GM21737 (cell line): ENCODE measurements at regions not wholly inside any gene's neighbourhood (a gene's known extent, or its start where the extent isn't known, plus 50 kb on each side); places are given as distances from the start of the nearest gene placed in this dataset.

ENCODE experiments used
- ATAC-seq: cut with Tn5 transposase; IDR thresholded peaks from one replicate; pipeline ENCODE4 v1.9.1; 2021; ENCODE audit warnings: mild to moderate bottlenecking, moderate library complexity; ENCODE audit not compliant: unreplicated experiment

- no peak for ATAC-seq
Observed at GRCh38 chr2:236672606-236673005, 103.0 kb downstream of the ACKR3 start.

- no peak for ATAC-seq
Observed at GRCh38 chr2:236673126-236673822, 103.6 kb downstream of the ACKR3 start.

DNA sequence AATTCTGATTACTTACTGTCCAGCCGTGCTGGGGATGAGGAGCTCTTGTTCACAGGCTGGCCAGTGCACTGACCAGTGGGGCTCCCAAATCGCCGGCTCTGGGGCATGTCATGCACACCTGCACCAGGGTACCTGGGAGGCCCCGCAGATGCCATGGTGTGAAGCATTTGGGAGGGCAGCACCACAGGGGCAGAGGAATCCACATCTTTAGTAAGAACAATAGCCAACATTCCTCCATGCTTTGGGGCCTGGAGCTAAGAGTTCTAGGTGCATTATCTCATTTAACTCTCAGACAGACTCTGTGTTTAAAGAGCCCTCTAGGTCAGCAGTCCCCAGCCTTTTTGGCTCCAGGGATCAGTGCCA lies 104.2 kb downstream of the ACKR3 start:
- no peak for ATAC-seq

DNA sequence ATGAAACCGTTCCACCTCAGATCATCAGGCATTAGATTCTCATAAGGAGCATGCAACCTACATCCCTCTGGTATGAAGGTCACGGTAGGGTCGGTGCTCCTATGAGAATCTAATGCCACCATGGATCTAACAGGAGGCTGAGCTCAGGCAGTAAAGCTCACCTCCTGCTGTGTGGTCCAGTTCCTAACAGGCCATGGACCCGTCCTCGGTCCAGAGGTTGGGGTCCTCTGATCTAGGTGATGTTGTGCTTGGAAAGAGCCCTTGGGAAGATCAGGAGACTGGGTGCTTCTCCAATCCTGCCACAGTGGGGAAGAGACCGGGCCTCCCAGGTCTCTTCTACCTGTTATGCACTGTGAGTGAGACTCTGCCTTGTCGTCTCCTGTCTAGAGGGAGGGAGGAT lies 104.6 kb downstream of the ACKR3 start:
- ATAC-seq: no peak

DNA sequence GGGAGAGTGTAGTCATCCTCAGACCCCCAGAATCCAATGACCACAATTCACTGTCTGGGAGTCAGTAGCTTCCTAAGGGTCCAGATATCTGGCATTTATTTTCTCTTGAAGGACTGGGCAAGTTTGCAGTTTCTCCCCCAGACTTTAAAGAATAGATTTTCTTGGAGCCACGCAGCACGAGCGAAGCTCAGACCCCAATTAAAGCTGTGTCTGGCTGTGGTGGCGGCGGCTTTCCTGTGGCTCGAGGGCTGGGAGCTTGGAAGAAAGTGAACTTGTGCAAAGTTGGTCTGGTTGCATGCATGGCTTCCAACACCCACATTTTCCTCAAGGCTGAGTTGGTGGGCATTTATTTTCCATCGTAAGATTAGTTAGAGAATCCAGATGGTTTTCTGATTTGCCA lies 105.0 kb downstream of the ACKR3 start:
- ATAC-seq: no peak

GRCh38 chr2:236675051-236675450 lies 105.4 kb downstream of the ACKR3 start:
- ATAC-seq: no peak

- no peak for ATAC-seq
Observed at GRCh38 chr2:236675526-236675925, 105.9 kb downstream of the ACKR3 start.

DNA sequence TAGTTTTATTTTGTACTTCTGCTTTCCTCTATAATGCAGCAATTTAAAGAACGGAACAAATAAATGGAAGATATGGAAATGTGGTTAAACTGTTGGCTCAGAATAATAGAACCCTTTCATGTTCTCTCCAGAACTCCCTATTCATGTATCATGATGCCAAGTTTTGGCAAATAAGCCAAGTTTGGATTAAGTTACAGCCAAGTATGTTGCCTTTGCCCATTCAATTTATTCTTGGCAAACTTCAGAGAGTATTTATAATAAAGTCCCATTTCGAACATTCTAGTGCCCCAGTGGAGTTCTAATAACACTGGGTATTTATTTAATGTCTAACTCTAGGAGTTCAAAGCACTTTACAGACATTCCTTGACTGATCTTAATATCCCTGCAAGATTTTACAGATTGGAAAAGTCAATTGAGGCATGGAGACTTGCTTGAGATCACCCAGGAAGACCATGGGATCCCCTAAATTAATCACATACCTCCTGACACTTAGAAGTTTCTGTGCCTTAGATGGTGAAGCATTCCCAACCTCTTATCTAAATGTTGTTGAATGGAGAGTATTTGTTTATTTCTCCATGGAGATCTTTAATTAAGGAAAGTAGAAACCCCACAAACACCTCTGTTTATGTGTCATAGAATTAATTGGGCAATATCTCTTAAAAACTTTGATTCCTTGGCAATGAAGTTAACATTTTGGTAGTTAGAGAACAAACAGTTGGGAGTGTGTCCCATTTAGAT lies 106.7 kb downstream of the ACKR3 start:
- ATAC-seq: no peak

DNA sequence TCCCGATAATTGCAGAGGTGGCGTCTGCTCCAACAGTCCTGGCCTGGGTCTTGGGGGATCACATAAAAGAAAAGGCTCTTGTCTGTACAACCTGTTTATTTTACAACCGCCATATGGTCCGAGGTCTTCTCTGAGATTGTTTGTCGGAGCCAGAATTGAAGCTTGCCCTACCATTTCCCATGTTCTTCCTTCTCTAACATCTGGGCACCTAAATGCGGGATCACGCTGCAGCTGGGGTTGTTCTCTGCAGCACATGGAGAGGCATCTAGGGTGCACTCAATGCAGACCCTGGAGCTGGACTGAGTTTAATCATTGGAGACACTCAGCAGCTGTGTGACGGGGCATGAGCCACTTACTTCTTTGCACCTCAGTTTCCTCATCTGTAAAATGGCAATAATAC lies 107.7 kb downstream of the ACKR3 start:
- no peak for ATAC-seq

GRCh38 chr2:236678307-236678975 lies 108.8 kb downstream of the ACKR3 start:
- no peak for ATAC-seq

DNA sequence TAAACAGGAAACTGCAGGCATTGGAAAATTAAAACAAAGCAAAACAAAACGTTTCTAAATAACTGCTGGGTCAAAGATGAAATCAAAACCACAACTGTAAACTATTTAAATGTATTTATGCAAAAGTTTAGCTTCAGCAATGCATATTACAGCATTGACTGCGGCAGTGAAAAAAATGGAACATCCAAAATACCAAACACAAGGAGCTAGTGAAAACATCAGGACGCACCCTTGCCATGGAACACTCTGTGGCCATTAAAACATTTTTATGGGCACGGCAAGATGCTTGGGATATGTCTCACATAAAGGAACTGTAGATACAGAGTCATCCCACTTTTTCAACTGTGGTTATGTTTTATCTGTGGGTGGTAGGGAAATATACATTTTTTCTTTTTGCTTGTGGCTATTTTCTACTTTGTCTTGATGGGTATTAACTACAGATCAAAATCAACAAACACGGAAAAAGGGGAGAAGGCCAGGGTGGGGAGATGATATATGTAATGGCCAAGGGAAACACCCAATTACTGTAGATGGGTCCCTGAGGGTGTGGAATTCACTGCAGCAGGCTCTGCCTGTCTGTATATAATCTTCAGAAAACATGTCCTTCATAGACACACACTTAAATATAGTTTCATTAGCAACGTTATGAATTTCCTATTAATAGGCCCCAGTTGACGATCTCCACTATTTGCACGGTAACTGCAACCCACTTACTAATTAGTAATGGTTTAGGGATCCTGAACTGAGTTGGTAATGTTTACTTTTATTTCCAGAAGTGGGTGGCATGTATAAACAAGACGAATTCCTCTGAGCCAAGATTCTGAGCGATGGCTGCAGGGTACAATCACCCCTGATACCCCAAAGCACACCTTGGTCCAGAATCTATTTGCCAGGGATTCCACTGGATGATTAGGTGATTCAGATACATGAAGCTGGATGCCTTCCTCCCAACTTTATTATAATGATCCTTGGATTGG lies 110.5 kb downstream of the ACKR3 start:
- ATAC-seq: no peak

DNA sequence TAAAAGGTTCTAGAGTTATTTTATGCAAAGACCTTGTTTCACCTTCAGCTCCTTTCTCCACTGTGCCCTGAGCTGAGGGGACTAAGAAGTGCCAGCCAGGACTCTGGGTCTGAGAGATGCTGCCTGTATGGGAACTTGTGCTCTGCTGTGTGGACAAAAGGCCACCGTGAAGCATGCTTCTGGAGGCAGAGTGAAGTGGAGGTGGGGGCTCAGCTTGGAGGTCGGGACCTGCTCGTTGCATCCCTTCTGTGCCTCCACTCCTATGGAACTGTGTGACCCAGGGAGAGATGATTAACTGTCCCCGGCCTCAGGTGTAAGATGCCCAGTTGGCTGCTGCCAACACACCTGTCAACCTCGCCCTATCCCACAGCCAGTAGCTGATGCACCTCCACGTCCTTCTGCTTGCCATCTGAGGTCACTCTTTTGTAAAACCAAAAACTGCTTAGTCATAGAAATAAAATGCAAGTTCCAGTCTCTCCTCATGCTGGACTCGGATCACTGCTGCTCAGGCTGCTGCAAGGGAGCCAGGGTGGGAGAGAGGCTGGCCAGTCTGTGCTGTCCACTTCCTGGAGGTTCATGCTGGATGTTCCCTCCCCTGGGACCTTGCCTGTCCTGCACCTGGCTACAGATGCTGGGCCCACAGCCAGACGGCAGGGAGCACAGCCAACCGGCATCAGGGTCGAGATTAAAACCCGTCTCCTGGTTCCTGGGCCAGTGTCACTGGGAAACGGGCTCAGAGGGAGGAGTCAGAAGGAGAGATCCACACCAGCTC lies 113.2 kb downstream of the ACKR3 start:
- ATAC-seq: no peak

DNA sequence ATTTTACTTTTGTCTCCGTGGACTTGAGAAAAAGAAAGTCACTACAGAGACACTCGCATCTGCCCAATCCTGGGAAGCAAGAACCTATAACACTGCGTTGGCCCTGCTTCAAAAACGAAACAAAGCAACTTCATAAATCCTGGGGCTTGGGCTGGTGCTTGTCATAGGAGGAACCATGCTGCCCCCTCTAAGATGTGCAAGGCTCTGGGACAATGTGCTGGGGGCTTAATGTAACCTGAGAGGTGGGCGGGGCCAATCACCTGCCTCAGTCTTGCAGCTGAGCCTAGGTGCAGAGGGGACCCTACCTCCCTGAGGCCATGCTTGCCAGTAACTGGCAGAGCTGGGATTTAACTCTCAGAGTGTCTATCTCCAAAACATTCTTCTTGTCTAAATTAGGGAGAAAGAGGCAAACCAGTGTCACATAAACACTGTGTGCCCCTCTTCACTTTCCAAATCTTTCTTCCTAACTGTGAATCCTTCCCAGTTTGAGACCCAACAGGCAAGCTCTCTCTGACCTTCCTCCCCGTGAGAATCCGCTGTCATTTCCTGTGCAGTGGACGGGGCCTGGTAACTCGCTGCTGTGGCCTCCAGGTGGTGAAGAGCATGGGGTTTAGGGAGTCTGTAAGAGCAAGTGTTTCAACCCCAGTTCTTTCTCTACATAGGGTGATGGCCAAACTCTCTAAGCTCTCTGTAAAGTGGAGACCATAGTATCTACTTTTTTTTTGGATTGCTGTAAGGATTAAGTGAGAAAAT lies 115.1 kb downstream of the ACKR3 start:
- no peak for ATAC-seq

GRCh38 chr2:236685361-236685760 lies 115.7 kb downstream of the ACKR3 start:
- ATAC-seq: no peak

GRCh38 chr2:236685979-236686520 lies 116.4 kb downstream of the ACKR3 start:
- ATAC-seq: no peak

GRCh38 chr2:236686561-236686960 lies 116.9 kb downstream of the ACKR3 start:
- ATAC-seq: no peak

- ATAC-seq: no peak
Observed at GRCh38 chr2:236687296-236687965, 117.8 kb downstream of the ACKR3 start.

DNA sequence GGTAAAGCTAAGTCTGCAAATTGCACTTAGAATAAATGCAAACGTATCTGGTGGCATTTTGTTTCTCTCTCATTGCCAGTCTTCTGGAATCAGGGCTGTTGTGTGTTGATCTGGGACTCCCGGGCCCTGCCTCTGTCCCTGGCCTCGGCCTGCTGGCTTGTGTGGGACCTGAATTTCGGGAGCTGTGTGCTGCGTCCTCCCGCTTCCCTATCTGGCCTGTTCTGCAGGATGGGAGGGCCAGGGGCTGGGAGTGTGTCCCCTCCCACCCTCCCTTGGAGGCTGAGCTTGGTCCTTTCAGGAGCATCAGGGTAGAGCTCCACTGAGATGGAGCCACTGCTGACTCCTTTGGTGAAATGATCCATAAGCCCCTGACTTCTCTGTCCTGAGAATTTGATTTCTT lies 118.5 kb downstream of the ACKR3 start:
- ATAC-seq: no peak
